Activated CD4-positive, alpha-beta T cell treated with anti-CD3 and anti-CD28 coated beads for 36 hours (primary cell): ENCODE measurements at regions not wholly inside any gene's neighbourhood (a gene's known extent, or its start where the extent isn't known, plus 50 kb on each side); places are given as distances from the start of the nearest gene placed in this dataset.
"Not testable (repeated sequence)": the region's sequence is repeated elsewhere in the genome, so short reads cannot be mapped to it uniquely, and the experiment has no call there.

Experiments
- ATAC-seq: fragments of 200-7000 bp; cut with Tn5 transposase; one replicate; pipeline ENCODE4 v1.10.0; 2021; ENCODE audit warnings: mild to moderate bottlenecking, moderate library complexity
- CTCF ChIA-PET: fragments of 350-600 bp; sonication (Branson Sonifier 250); formaldehyde crosslinking; loops from one replicate; lab custom pipeline; 2021; ENCODE audit warnings: antibody characterized with exemption; lab: Charles Lee
- POLR2A ChIA-PET: fragments of 350-600 bp; sonication (Branson Sonifier 250); formaldehyde crosslinking; loops from one replicate; lab custom pipeline; 2021; ENCODE audit warnings: antibody characterized with exemption, inconsistent platforms; lab: Charles Lee
- DNase-seq: peaks from one replicate; pipeline ENCODE4 v3.0.0-alpha.2; 2020
- H3K27ac Mint-ChIP-seq: one replicate; pipeline ENCODE4 v1.8.0; 2021; ENCODE audit warnings: mixed read lengths
- H3K27me3 Mint-ChIP-seq: one replicate; pipeline ENCODE4 v1.8.0; 2021; ENCODE audit warnings: mixed read lengths
- H3K36me3 Mint-ChIP-seq: one replicate; pipeline ENCODE4 v1.8.0; 2021; ENCODE audit warnings: low read depth, mixed read lengths
- H3K4me1 Mint-ChIP-seq: one replicate; pipeline ENCODE4 v1.8.0; 2021; ENCODE audit warnings: mixed read lengths
- H3K4me3 Mint-ChIP-seq: one replicate; pipeline ENCODE4 v1.8.0; 2021; ENCODE audit warnings: mild to moderate bottlenecking, moderate library complexity, mixed read lengths
- H3K9me3 Mint-ChIP-seq: one replicate; pipeline ENCODE4 v1.8.0; 2021; ENCODE audit warnings: low read depth, mixed read lengths
- intact Hi-C, 2 experiments: fragments of 100-400 bp; cut with DNase I in 1 of 2; cut with micrococcal nuclease in 1 of 2; formaldehyde crosslinking; loops; one replicate each; pipeline versions ENCODE4 v1.14.2 to v1.15.1; 2022 to 2024; cut with DNase I, micrococcal nuclease

- Mint-ChIP-seq H3K36me3 (peaks cover 6% of the 10 kb centered on the region), H3K4me3 (no peak overlapping the region), H3K27me3 (no peaks in the 10 kb centered on the region), H3K9me3 (peaks cover 2% of the 10 kb centered on the region), H3K27ac (no peak overlapping the region), H3K4me1 (no peaks in the 10 kb centered on the region)
- POLR2A ChIA-PET, result no interaction called here
- DNase-seq, result no peak
- CTCF ChIA-PET, result no interaction called here
- intact Hi-C loops, result no loop called here
- ATAC-seq, result no peak
Measured at GRCh38 chr16:27660507-27660906, 110.6 kb downstream of the KATNIP start.

DNA sequence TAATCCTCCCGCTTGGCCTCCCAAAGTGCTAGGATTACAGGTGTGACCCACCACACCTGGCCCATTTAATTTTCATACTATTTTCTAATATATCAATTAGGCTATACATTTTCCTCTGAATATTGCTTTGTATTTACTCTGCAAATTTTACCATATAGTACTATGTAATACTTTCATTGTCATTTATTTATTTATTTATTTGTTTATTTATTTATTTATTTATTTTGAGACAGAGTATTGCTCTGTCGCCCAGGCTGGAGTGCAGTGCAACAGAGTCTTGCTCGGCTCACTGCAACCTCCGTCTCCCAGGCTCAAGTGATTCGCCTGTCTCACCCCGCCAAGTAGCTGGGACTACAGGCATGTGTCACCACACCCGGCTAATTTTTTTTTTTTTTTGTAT, 113.3 kb downstream of the KATNIP start:
- H3K27me3 Mint-ChIP-seq, POLR2A ChIA-PET, CTCF ChIA-PET: not testable (repeated sequence)

GRCh38 chr16:27665881-27666280, 115.9 kb downstream of the KATNIP start:
- Mint-ChIP-seq H3K4me1 (no peaks in the 10 kb centered on the region), H3K4me3 (no peak overlapping the region), H3K36me3 (peaks cover 5% of the 10 kb centered on the region), H3K9me3 (no peaks in the 10 kb centered on the region), H3K27me3 (no peaks in the 10 kb centered on the region), H3K27ac (no peak overlapping the region)
- no peak for DNase-seq
- intact Hi-C loops, result no loop called here
- ChIA-PET POLR2A (no interaction called here), CTCF (no interaction called here)
- ATAC-seq, result no peak

More for the DNA sequence above, 113.3 kb downstream of the KATNIP start:
- H3K36me3 Mint-ChIP-seq, DNase-seq, H3K27ac Mint-ChIP-seq, ATAC-seq, H3K4me3 Mint-ChIP-seq, intact Hi-C loops, H3K9me3 Mint-ChIP-seq, H3K4me1 Mint-ChIP-seq: not testable (repeated sequence)

DNA sequence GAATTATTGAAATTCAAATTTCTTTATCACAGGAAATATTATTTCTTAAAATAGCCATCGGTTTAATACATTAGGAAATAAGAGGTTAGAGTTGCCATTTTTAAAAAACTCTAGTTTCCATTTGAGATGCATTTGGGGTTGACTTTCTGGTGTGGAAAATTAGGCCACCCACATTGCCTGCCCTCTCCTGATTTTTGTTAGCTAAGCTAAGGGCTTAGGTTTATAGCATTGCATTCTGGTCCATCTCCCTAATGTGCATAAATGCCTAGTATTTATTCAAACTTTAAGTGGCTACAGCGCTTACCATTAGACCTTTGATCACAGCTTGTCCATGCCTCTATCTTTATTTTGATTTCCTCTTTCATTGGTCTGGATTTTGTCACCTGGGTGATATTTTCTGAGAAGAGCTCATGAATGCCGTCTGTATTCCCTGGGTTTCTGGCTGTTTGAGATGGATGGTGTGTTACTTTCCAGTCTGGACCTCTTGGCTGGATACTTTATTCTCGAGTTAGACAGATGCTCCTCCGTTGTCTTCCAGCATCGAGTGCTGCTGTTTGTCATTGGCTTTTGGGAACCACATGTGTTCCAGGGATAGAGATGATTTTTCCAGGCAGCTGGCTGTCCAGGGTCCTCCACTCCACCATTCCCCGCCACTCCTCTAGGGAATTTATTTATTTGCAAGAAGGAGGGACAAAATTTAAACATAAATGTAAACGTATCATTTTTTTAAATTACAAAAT, 120.3 kb downstream of the KATNIP start:
- Mint-ChIP-seq H3K36me3 (peaks cover 7% of the 10 kb centered on the region), H3K9me3 (no peaks in the 10 kb centered on the region), H3K4me3 (no peak overlapping the region), H3K27me3 (no peaks in the 10 kb centered on the region), H3K4me1 (no peaks in the 10 kb centered on the region), H3K27ac (no peak overlapping the region)
- ChIA-PET CTCF (interaction anchor here (0.5 to 0.9 kb wide), 5 partner anchors 75 to 1560 kb away, joined by 3 to 5 read pairs (median 3); no protein-coding TSS in a partner anchor), POLR2A (no interaction called here)
- intact Hi-C loops, result no loop called here
- DNase-seq (no peak), ATAC-seq (no peak)

DNA sequence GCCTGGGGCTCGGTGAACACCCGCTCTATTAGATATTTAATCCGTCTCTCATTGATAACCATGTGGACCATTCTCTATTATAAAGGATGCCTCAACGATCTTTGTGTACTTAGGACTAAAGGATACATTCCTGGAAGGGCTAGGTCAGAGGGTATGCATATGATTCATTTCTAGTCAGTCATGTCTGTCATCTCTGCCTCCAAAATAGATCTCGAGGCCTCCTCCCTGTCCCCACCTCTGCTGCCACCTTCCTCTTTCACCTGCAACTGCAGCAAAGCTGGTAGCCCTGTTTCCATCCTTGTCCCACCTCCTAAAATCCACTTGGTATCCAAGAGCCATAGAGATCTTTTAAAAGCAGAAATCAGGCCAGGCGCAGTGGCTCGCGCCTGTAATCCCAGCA, 121.5 kb downstream of the KATNIP start:
- no peak for DNase-seq
- Mint-ChIP-seq H3K9me3 (no peaks in the 10 kb centered on the region), H3K4me3 (no peak overlapping the region), H3K27me3 (no peaks in the 10 kb centered on the region), H3K27ac (no peak overlapping the region), H3K36me3 (peaks cover 5% of the 10 kb centered on the region), H3K4me1 (no peaks in the 10 kb centered on the region)
- ATAC-seq, result no peak
- CTCF ChIA-PET, result interaction anchor here (1.2 kb wide), 1 partner anchor 27 kb away, joined by 3 read pairs; no protein-coding TSS in a partner anchor
- POLR2A ChIA-PET, result no interaction called here
- intact Hi-C loops, result no loop called here

DNA sequence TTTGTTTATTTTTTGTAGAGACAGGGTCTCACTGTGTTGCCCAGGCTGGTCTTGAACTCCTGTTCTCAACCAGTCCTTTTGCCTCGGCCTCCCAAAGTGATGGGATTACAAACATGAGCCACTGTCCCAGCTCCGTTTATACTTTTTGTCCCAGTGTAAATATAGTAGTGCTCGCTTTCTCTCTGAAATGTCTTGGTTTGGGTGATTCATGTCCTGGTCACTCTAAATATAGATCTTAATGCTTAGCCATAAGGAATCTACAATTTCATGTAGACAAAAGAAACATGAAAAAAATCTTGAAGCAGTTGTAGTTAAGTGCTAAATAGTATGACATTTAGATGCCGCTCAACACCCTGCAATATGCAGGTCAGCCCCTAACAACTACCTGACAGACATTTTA, 126.9 kb downstream of the KATNIP start:
- Mint-ChIP-seq H3K27ac (no peak overlapping the region), H3K4me3 (no peak overlapping the region), H3K9me3 (no peaks in the 10 kb centered on the region), H3K36me3 (peaks cover 29% of the 10 kb centered on the region), H3K4me1 (no peaks in the 10 kb centered on the region), H3K27me3 (no peaks in the 10 kb centered on the region)
- POLR2A ChIA-PET, result no interaction called here
- CTCF ChIA-PET, result interaction anchor here (0.6 kb wide), 1 partner anchor 74 kb away, joined by 3 read pairs; no protein-coding TSS in a partner anchor
- ATAC-seq (no peak), DNase-seq (no peak)
- intact Hi-C loops, result no loop called here

DNA sequence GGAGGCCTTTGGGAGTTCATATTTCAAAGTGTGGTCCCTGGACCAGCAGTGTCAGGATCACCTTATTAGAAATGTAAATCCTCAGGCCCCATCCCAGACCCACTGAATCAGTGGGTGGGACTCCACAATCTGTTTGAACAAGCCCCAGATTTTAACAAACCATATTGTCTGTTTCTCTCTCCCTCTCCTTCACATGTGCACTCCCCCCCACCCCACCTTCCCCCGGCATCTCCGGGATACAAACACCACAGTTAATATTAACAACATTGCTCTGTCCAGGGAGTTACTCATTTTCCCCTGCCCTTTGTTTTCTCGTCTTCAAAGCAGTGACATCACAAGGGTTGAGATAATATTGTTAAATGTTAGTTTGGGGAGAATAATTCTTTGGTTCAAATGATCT, 127.3 kb downstream of the KATNIP start:
- intact Hi-C loops, result no loop called here
- no peaks in the 10 kb centered on the region for H3K4me1 Mint-ChIP-seq
- H3K9me3 Mint-ChIP-seq, result no peaks in the 10 kb centered on the region
- ChIA-PET POLR2A (no interaction called here), CTCF (interaction anchor here (0.6 kb wide), 1 partner anchor 75 kb away, joined by 3 read pairs; no protein-coding TSS in a partner anchor)
- DNase-seq (no peak), ATAC-seq (no peak)
- H3K27me3 Mint-ChIP-seq, result no peaks in the 10 kb centered on the region
- no peak overlapping the region for H3K27ac Mint-ChIP-seq
- H3K4me3 Mint-ChIP-seq, result no peak overlapping the region
- peaks cover 31% of the 10 kb centered on the region for H3K36me3 Mint-ChIP-seq

- Mint-ChIP-seq H3K4me1 (no peaks in the 10 kb centered on the region), H3K36me3 (peaks cover 35% of the 10 kb centered on the region), H3K27me3 (no peaks in the 10 kb centered on the region), H3K9me3 (no peaks in the 10 kb centered on the region), H3K27ac (no peak overlapping the region), H3K4me3 (no peak overlapping the region)
- POLR2A ChIA-PET, result no interaction called here
- DNase-seq, result no peak
- no peak for ATAC-seq
- intact Hi-C loops, result no loop called here
- CTCF ChIA-PET, result no interaction called here
Measured at GRCh38 chr16:27678955-27679354, 129.0 kb downstream of the KATNIP start.

GRCh38 chr16:27679899-27680298, 130.0 kb downstream of the KATNIP start:
- Mint-ChIP-seq H3K27me3 (no peaks in the 10 kb centered on the region), H3K4me1 (no peaks in the 10 kb centered on the region), H3K36me3 (peaks cover 30% of the 10 kb centered on the region), H3K27ac (no peak overlapping the region), H3K4me3 (no peak overlapping the region), H3K9me3 (no peaks in the 10 kb centered on the region)
- ChIA-PET POLR2A (no interaction called here), CTCF (no interaction called here)
- ATAC-seq (no peak), DNase-seq (no peak)
- intact Hi-C loops, result no loop called here

DNA sequence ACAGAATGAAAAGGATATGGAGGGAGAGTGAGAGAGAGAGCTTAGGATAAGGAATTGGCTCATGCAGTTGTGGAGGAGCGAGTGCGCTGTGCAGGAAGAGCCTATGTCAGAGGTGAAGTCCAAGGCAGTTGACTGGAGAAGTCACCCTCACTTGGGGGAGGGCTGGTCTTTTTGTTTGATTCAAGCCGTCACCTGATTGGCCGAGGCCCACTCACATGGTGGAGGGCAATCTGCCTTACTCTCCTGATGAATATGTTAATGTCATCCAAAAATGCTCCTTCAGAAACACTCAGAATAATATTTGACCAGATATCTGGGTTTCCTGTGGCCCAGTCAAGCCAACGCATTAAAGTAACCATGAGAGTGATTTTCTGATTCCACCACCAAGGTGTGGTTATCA, 131.7 kb downstream of the KATNIP start:
- Mint-ChIP-seq H3K27me3 (no peaks in the 10 kb centered on the region), H3K9me3 (no peaks in the 10 kb centered on the region), H3K36me3 (peaks cover 30% of the 10 kb centered on the region), H3K27ac (no peak overlapping the region), H3K4me3 (no peak overlapping the region), H3K4me1 (no peaks in the 10 kb centered on the region)
- ATAC-seq, result no peak
- CTCF ChIA-PET, result no interaction called here
- POLR2A ChIA-PET, result no interaction called here
- DNase-seq, result no peak
- intact Hi-C loops, result no loop called here

DNA sequence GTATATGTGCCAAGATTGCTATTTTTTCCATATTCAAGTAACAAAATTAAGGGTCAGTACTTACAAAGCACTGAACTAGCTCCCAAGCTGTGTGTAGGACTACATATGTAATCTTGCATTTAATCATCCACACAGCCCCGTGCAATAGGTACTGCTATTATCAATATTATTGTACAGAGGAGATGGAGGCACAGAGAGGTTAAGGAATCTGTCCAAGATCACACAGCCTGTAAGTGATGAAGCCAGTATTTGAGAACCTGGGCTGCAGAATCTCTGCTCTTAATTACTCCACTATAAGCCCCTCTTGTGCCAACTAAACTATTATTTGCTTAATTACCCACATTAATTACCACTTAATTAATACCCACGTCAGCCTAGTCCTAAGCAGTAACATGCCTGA, 134.1 kb downstream of the KATNIP start:
- Mint-ChIP-seq H3K4me1 (no peaks in the 10 kb centered on the region), H3K27me3 (no peaks in the 10 kb centered on the region), H3K27ac (no peak overlapping the region), H3K9me3 (no peaks in the 10 kb centered on the region), H3K36me3 (peaks cover 20% of the 10 kb centered on the region), H3K4me3 (no peak overlapping the region)
- CTCF ChIA-PET, result no interaction called here
- POLR2A ChIA-PET, result no interaction called here
- intact Hi-C loops, result no loop called here
- ATAC-seq (no peak), DNase-seq (no peak)

- Mint-ChIP-seq H3K9me3 (no peaks in the 10 kb centered on the region), H3K36me3 (peaks cover 15% of the 10 kb centered on the region), H3K4me3 (no peak overlapping the region), H3K4me1 (no peaks in the 10 kb centered on the region), H3K27me3 (no peaks in the 10 kb centered on the region), H3K27ac (no peak overlapping the region)
- ATAC-seq, result no peak
- intact Hi-C loops, result no loop called here
- POLR2A ChIA-PET, result no interaction called here
- no peak for DNase-seq
- CTCF ChIA-PET, result interaction anchor here (0.6 kb wide), 1 partner anchor 593 kb away, joined by 6 read pairs; no protein-coding TSS in a partner anchor
Measured at GRCh38 chr16:27685807-27686206, 135.9 kb downstream of the KATNIP start.
